Spleen (tissue), 7 donors: ENCODE measurements at regions not wholly inside any gene's neighbourhood (a gene's known extent, or its start where the extent isn't known, plus 50 kb on each side); places are given as distances from the start of the nearest gene placed in this dataset.

Source experiments
- POLR2A ChIP-seq, 3 donors: fragments of 450-650 bp; IDR thresholded peaks; one replicate each; pipeline ENCODE4 v1.5.1; 2017; ENCODE audit warnings: antibody characterized with exemption in 3 of 3, mild to moderate bottlenecking in 1 of 3
- TF ChIP-seq, protein P1 (sequence below), 11 experiments: fragments of 200-600 bp in 7 of 11; fragments of 450-650 bp in 4 of 11; sonication (generic) in 4 of 11; IDR thresholded peaks in 8 of 11; conservative IDR thresholded peaks in 3 of 11; 1 replicate in 7 of 11; 2 replicates in 4 of 11; pipeline versions ENCODE4 v1.4.0 to v1.8.0; 2016 to 2021; ENCODE audit warnings: antibody characterized with exemption in 11 of 11, inconsistent platforms in 4 of 11, mild to moderate bottlenecking in 1 of 11
- donor health status: DM: no; HTN: no; CAD: no; lungs with moderate emphysema.
- donor health status: DM: no; HTN: no; CAD: no.
- donor health status: DM: no; HTN: no; CAD: no.

DNA sequence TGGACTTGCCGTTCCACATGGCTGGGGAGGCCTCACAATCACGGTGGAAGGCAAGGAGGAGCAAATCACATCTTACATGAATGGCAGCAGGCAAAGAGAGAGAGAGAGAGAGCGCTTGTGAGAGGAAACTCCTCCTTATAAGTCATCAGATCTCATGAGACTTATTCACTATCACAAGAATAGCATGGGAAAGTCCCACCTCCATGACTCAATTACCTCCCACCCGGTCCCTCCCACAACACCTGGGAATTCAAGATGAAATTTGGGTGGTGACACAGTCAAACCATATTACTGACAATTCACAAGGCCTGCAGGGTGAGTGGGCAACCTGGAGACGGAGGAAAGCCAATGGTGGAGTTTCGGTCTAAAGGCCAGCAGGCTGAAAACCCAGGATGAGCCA lies 394.3 kb upstream of the TRAM1L1 start:
- no peak for TF ChIP-seq POLR2A (IDR thresholded peaks at IDR 0.05)
- TF ChIP-seq, protein P1, sequence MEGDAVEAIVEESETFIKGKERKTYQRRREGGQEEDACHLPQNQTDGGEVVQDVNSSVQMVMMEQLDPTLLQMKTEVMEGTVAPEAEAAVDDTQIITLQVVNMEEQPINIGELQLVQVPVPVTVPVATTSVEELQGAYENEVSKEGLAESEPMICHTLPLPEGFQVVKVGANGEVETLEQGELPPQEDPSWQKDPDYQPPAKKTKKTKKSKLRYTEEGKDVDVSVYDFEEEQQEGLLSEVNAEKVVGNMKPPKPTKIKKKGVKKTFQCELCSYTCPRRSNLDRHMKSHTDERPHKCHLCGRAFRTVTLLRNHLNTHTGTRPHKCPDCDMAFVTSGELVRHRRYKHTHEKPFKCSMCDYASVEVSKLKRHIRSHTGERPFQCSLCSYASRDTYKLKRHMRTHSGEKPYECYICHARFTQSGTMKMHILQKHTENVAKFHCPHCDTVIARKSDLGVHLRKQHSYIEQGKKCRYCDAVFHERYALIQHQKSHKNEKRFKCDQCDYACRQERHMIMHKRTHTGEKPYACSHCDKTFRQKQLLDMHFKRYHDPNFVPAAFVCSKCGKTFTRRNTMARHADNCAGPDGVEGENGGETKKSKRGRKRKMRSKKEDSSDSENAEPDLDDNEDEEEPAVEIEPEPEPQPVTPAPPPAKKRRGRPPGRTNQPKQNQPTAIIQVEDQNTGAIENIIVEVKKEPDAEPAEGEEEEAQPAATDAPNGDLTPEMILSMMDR (IDR thresholded peaks at IDR 0.05 in 8 of 11, conservative IDR thresholded peaks at IDR 0.05 in 3 of 11) = no peak
